Fibroblast of the aortic adventitia (primary cell): ENCODE measurements at regions not wholly inside any gene's neighbourhood (a gene's known extent, or its start where the extent isn't known, plus 50 kb on each side); places are given as distances from the start of the nearest gene placed in this dataset.

Experiments used
- DNase-seq: peaks from one replicate; pipeline ENCODE4 v3.0.0-alpha.2; 2010; ENCODE audit warnings: low read depth
- H3K4me3 ChIP-seq: 2 replicates; pipeline ENCODE4 v1.5.1; 2011; ENCODE audit warnings: low read depth, mild to moderate bottlenecking, control low read depth, low read length, moderate library complexity
- CTCF ChIP-seq: IDR thresholded peaks from 2 replicates; pipeline ENCODE4 v1.5.1; 2011; ENCODE audit warnings: mild to moderate bottlenecking, low read length, control low read depth, inconsistent platforms; ENCODE audit not compliant: insufficient read depth

- H3K4me3 ChIP-seq = no peak overlapping the region
- no peak for DNase-seq
- no peak for TF ChIP-seq CTCF
Measured at GRCh38 chr15:38090223-38090622, 155.8 kb downstream of the TMCO5A start.

GRCh38 chr15:38090678-38091077 lies 156.2 kb downstream of the TMCO5A start:
- DNase-seq = no peak
- TF ChIP-seq CTCF = no peak

GRCh38 chr15:38091078-38091645 lies 156.7 kb downstream of the TMCO5A start:
- H3K4me3 ChIP-seq = no peak overlapping the region
- DNase-seq = no peak
- TF ChIP-seq CTCF = no peak

More at GRCh38 chr15:38090678-38091077, 156.2 kb downstream of the TMCO5A start:
- no peak overlapping the region for H3K4me3 ChIP-seq

GRCh38 chr15:38093931-38094330 lies 158.7 kb upstream of the SPRED1 start:
- peak; percentile 50 for DNase-seq
- no peak for TF ChIP-seq CTCF
- no peak overlapping the region for H3K4me3 ChIP-seq

DNA sequence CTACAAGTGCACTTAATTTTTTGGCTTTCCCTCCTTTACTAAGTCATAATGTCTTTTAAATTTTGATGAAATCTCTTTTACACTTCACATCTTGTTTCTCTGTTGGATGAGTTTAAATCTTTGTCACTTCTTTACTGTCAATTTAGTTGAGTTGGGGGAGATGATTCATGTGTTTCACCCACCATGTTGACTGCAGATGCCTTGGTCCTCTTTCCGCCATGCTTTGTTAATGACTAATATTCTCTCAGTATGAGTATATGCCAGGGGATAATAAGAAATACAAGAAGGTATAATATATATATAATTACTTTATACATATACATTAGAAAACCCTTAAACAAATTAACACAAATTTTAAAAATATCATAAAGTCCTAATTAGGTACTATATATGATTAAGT lies 149.7 kb upstream of the SPRED1 start:
- no peak overlapping the region for H3K4me3 ChIP-seq
- DNase-seq = no peak
- no peak for TF ChIP-seq CTCF

DNA sequence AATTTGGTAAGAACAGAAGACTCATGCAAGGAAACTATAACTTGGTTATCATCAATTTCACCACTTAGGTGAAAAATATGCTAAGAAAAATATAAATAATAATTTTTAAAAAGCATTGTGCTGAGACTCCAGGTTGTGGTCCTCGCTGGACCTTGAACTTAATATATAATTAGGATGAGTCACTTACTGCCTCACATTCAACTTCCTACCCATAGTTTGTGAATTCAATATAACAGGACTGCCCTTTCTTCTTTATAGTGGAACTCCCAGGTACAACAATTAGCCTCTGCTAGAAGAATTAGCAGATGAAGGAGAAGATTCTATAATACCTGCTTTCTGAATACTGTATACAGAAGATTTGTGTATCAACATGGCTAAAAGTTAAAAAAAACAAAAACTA lies 149.1 kb upstream of the SPRED1 start:
- TF ChIP-seq CTCF = no peak
- H3K4me3 ChIP-seq = no peak overlapping the region

GRCh38 chr15:38111070-38111469 lies 141.6 kb upstream of the SPRED1 start:
- no peak for DNase-seq
- H3K4me3 ChIP-seq = no peak overlapping the region
- TF ChIP-seq CTCF = no peak

More for the DNA sequence above, 149.1 kb upstream of the SPRED1 start:
- no peak for DNase-seq
